Uterus (tissue), 3 donors: ENCODE measurements at regions not wholly inside any gene's neighbourhood (a gene's known extent, or its start where the extent isn't known, plus 50 kb on each side); places are given as distances from the start of the nearest gene placed in this dataset.

Source experiments
- DNase-seq, 2 donors: peaks; one replicate each; pipeline ENCODE4 v3.0.0-alpha.2; 2019 to 2020
- H3K27ac ChIP-seq, 2 donors: fragments of 200-600 bp; sonication (generic); 1 replicate in 1 of 2; 2 replicates in 1 of 2; pipeline ENCODE4 v1.5.1; 2016 to 2018
- H3K27me3 ChIP-seq, 2 donors: fragments of 200-600 bp; sonication (generic); one replicate each; pipeline ENCODE4 v1.5.1; 2018 to 2019; ENCODE audit warnings: control low read depth in 1 of 2
- H3K36me3 ChIP-seq, 2 donors: fragments of 200-600 bp; sonication (generic); one replicate each; pipeline ENCODE4 v1.5.1; 2019; ENCODE audit warnings: control low read depth in 1 of 2
- H3K4me1 ChIP-seq, 2 donors: fragments of 200-600 bp; sonication (generic); one replicate each; pipeline ENCODE4 v1.5.1; 2018 to 2019; ENCODE audit warnings: control low read depth in 1 of 2
- H3K4me3 ChIP-seq, 2 donors: fragments of 200-600 bp; sonication (generic); 1 replicate in 1 of 2; 2 replicates in 1 of 2; pipeline ENCODE4 v1.5.1; 2018 to 2019; ENCODE audit warnings: mild to moderate bottlenecking in 1 of 2
- H3K9me3 ChIP-seq, 2 donors: fragments of 200-600 bp; sonication (generic); one replicate each; pipeline ENCODE4 v1.5.1; 2019; ENCODE audit warnings: control low read depth in 1 of 2
- CTCF ChIP-seq, 4 experiments: fragments of 200-600 bp in 2 of 4; fragments of 450-650 bp in 2 of 4; sonication (generic) in 2 of 4; IDR thresholded peaks; one replicate each; pipeline ENCODE4 v1.5.1; 2016 to 2019; ENCODE audit warnings: antibody characterized with exemption in 4 of 4, mild to moderate bottlenecking in 2 of 4, moderate library complexity in 1 of 4
- POLR2A ChIP-seq, 2 donors: fragments of 450-650 bp; IDR thresholded peaks; one replicate each; pipeline ENCODE4 v1.6.1; 2016; ENCODE audit warnings: antibody characterized with exemption in 2 of 2, mild to moderate bottlenecking in 1 of 2, moderate library complexity in 1 of 2
- intact Hi-C: fragments of 100-400 bp; cut with DNase I; formaldehyde crosslinking; loops from one replicate; pipeline ENCODE4 v1.15.1; 2023; ENCODE audit warnings: low total_unique reads
- donor health status: DM: yes; HTN: yes; CAD: no.

GRCh38 chr12:58196971-58197370 is 255.6 kb downstream of the ATP23 start:
- no peak overlapping the region for H3K4me3 ChIP-seq
- intact Hi-C loops, result no loop called here
- H3K4me1 ChIP-seq, result no peaks in the 10 kb centered on the region
- peaks cover 0 to 7% of the 10 kb centered on the region in 2 donors for H3K9me3 ChIP-seq
- DNase-seq, result no peak
- H3K36me3 ChIP-seq, result no peaks in the 10 kb centered on the region
- H3K27me3 ChIP-seq, result no peaks in the 10 kb centered on the region
- TF ChIP-seq POLR2A (IDR thresholded peaks at IDR 0.05), result no peak
- no peak overlapping the region for H3K27ac ChIP-seq

GRCh38 chr12:58202933-58203718 is 261.8 kb downstream of the ATP23 start:
- Histone ChIP-seq H3K9me3 (no peaks in the 10 kb centered on the region), H3K4me1 (no peaks in the 10 kb centered on the region), H3K4me3 (no peak overlapping the region), H3K27me3 (no peaks in the 10 kb centered on the region), H3K36me3 (no peaks in the 10 kb centered on the region), H3K27ac (peak overlapping the region in 1 of 2 donors; percentile 49)
- no peak for TF ChIP-seq CTCF (IDR thresholded peaks at IDR 0.05)
- TF ChIP-seq POLR2A (IDR thresholded peaks at IDR 0.05), result no peak
- DNase-seq, result no peak
- intact Hi-C loops, result no loop called here

- no peaks in the 10 kb centered on the region for H3K36me3 ChIP-seq
- H3K4me1 ChIP-seq, result no peaks in the 10 kb centered on the region
- H3K4me3 ChIP-seq, result no peak overlapping the region
- TF ChIP-seq POLR2A (IDR thresholded peaks at IDR 0.05), result no peak
- no peak for TF ChIP-seq CTCF (IDR thresholded peaks at IDR 0.05)
- H3K27me3 ChIP-seq, result no peaks in the 10 kb centered on the region
- H3K9me3 ChIP-seq, result no peaks in the 10 kb centered on the region
- no peak overlapping the region for H3K27ac ChIP-seq
- intact Hi-C loops, result no loop called here
- no peak for DNase-seq
Measured at GRCh38 chr12:58204071-58204470, 262.7 kb downstream of the ATP23 start.

GRCh38 chr12:58206876-58207275 is 265.5 kb downstream of the ATP23 start:
- DNase-seq, result no peak
- no peaks in the 10 kb centered on the region for H3K36me3 ChIP-seq
- no peaks in the 10 kb centered on the region for H3K9me3 ChIP-seq
- H3K27me3 ChIP-seq, result no peaks in the 10 kb centered on the region
- intact Hi-C loops, result no loop called here
- TF ChIP-seq POLR2A (IDR thresholded peaks at IDR 0.05) (no peak), CTCF (IDR thresholded peaks at IDR 0.05) (no peak)
- no peaks in the 10 kb centered on the region for H3K4me1 ChIP-seq
- no peak overlapping the region for H3K27ac ChIP-seq
- H3K4me3 ChIP-seq, result no peak overlapping the region

GRCh38 chr12:58211211-58211610 is 269.8 kb downstream of the ATP23 start:
- H3K4me1 ChIP-seq, result no peaks in the 10 kb centered on the region
- no peak for DNase-seq
- H3K9me3 ChIP-seq, result no peaks in the 10 kb centered on the region
- H3K4me3 ChIP-seq, result no peak overlapping the region
- H3K36me3 ChIP-seq, result no peaks in the 10 kb centered on the region
- TF ChIP-seq POLR2A (IDR thresholded peaks at IDR 0.05), result no peak
- TF ChIP-seq CTCF (IDR thresholded peaks at IDR 0.05), result no peak
- H3K27ac ChIP-seq, result no peak overlapping the region
- intact Hi-C loops, result no loop called here
- no peaks in the 10 kb centered on the region for H3K27me3 ChIP-seq
